A549 (cell line): ENCODE measurements at regions not wholly inside any gene's neighbourhood (a gene's known extent, or its start where the extent isn't known, plus 50 kb on each side); places are given as distances from the start of the nearest gene placed in this dataset.

Source experiments
- ATAC-seq, 2 experiments: fragments of 200-7000 bp in 1 of 2; fragments of >200 bp in 1 of 2; cut with Nextera tagmentation in 1 of 2; cut with Tn5 transposase in 1 of 2; 3 replicates each; pipeline versions ENCODE4 v1.8.0 to v1.9.1; 2018 to 2020; ENCODE audit warnings: mild to moderate bottlenecking in 1 of 2, moderate library complexity in 1 of 2
- CTCF ChIA-PET: fragments of 300-600 bp; sonication (Branson Sonifier 250); formaldehyde crosslinking; extraction: SDS; loops from one replicate; lab custom pipeline; 2021; ENCODE audit warnings: antibody characterized with exemption, inconsistent platforms; lab: Yijun Ruan, JAX
- POLR2A ChIA-PET: fragments of 350-600 bp; formaldehyde crosslinking; extraction: SDS; loops from one replicate; lab custom pipeline; 2021; ENCODE audit warnings: antibody characterized with exemption, inconsistent platforms; lab: Yijun Ruan, JAX
- DNase-seq, 2 experiments: peaks; one replicate each; pipeline versions ENCODE4 v3.0.0 to v3.0.0-alpha.2; 2011 to 2016; ENCODE audit warnings: low read depth in 1 of 2, low spot score in 1 of 2
- FAIRE-seq: peaks from 2 replicates; lab custom pipeline; 2011; peaks lifted over from hg19 to GRCh38; lab: Jason Lieb, UNC
- H3K27ac ChIP-seq, 2 experiments: fragments of >200 bp; sonication (Bioruptor Twin); formaldehyde crosslinking; 3 replicates each; pipeline ENCODE4 v1.5.1; 2016 to 2017
- H3K4me1 ChIP-seq: fragments of >200 bp; sonication (Bioruptor Twin); formaldehyde crosslinking; 3 replicates; pipeline ENCODE4 v1.6.1; 2016
- H3K4me2 ChIP-seq: fragments of >200 bp; sonication (Bioruptor Twin); formaldehyde crosslinking; 3 replicates; pipeline ENCODE4 v1.6.1; 2016
- H3K4me3 ChIP-seq: fragments of >200 bp; sonication (Bioruptor Twin); formaldehyde crosslinking; 3 replicates; pipeline ENCODE4 v1.5.1; 2016
- H3K9me3 ChIP-seq: fragments of >200 bp; sonication (Bioruptor Twin); formaldehyde crosslinking; 3 replicates; pipeline ENCODE4 v1.6.1; 2016
- ATOH8 ChIP-seq: fragments of 250-450 bp; sonication (Bioruptor Pico); IDR thresholded peaks from 2 replicates; pipeline ENCODE4 v1.5.0; 2020; ENCODE audit warnings: low read depth, mild to moderate bottlenecking, moderate library complexity
- BHLHE40 ChIP-seq: IDR thresholded peaks from 2 replicates; pipeline ENCODE4 v1.6.1; 2012; ENCODE audit warnings: low read depth, low read length, inconsistent platforms
- CBX2 ChIP-seq: fragments of 200-600 bp; sonication (generic); IDR thresholded peaks from 2 replicates; pipeline ENCODE4 v1.6.1; 2016; ENCODE audit warnings: low read depth, mild to moderate bottlenecking, borderline replicate concordance
- CTCF ChIP-seq: fragments of >200 bp; sonication (Bioruptor Twin); formaldehyde crosslinking; IDR thresholded peaks from 3 replicates; pipeline ENCODE4 v1.5.1; 2016
- EHF ChIP-seq: fragments of 250-450 bp; sonication (Bioruptor Pico); IDR thresholded peaks from 2 replicates; pipeline ENCODE4 v1.5.0; 2020; ENCODE audit warnings: mild to moderate bottlenecking
- ESRRA ChIP-seq: fragments of 150-350 bp; IDR thresholded peaks from 2 replicates; pipeline ENCODE4 v1.6.1; 2014; ENCODE audit warnings: mild to moderate bottlenecking, low read length, borderline replicate concordance
- HES2 ChIP-seq: fragments of >200 bp; sonication (Bioruptor Twin); formaldehyde crosslinking; IDR thresholded peaks from 2 replicates; pipeline ENCODE4 v1.6.1; 2016
- HEYL ChIP-seq: fragments of 250-450 bp; sonication (Bioruptor Pico); IDR thresholded peaks from 2 replicates; pipeline ENCODE4 v1.8.0; 2021; ENCODE audit warnings: mild to moderate bottlenecking, moderate library complexity
- HOXB13 ChIP-seq: fragments of 250-450 bp; sonication (Bioruptor Pico); IDR thresholded peaks from 2 replicates; pipeline ENCODE4 v1.5.0; 2020; ENCODE audit warnings: low read depth, mild to moderate bottlenecking, moderate library complexity
- JUN ChIP-seq, 2 experiments: fragments of >200 bp; sonication (Bioruptor Twin); formaldehyde crosslinking; IDR thresholded peaks; 2 replicates in 1 of 2; 3 replicates in 1 of 2; pipeline ENCODE4 v1.6.1; 2016 to 2017
- KDM1A ChIP-seq: fragments of 200-600 bp; sonication (generic); IDR thresholded peaks from 2 replicates; pipeline ENCODE4 v1.6.1; 2016; ENCODE audit warnings: low read depth, mild to moderate bottlenecking
- MAFK ChIP-seq: fragments of 450-650 bp; IDR thresholded peaks from 2 replicates; pipeline ENCODE4 v1.6.1; 2014; ENCODE audit not compliant: partially characterized antibody
- MAZ ChIP-seq: fragments of 150-350 bp; IDR thresholded peaks from 2 replicates; pipeline ENCODE4 v1.6.1; 2014; ENCODE audit warnings: antibody characterized with exemption, low read depth, low read length, borderline replicate concordance
- MYC ChIP-seq: IDR thresholded peaks from 2 replicates; pipeline ENCODE4 v1.6.1; 2012; ENCODE audit warnings: mild to moderate bottlenecking, inconsistent platforms, low read length, improper control_type of control experiment, borderline replicate concordance
- PBX3 ChIP-seq: IDR thresholded peaks from 2 replicates; pipeline ENCODE4 v1.6.1; 2012
- RAD21 ChIP-seq, 2 experiments: fragments of >200 bp in 1 of 2; sonication (Bioruptor Twin) in 1 of 2; formaldehyde crosslinking in 1 of 2; IDR thresholded peaks in 1 of 2; conservative IDR thresholded peaks in 1 of 2; 2 replicates in 1 of 2; 3 replicates in 1 of 2; pipeline ENCODE4 v1.6.1; 2012 to 2018; ENCODE audit warnings: inconsistent platforms in 1 of 2
- RCOR1 ChIP-seq: fragments of 150-350 bp; IDR thresholded peaks from 2 replicates; pipeline ENCODE4 v1.6.1; 2014; ENCODE audit warnings: antibody characterized with exemption, low read length, low read depth
- RNF2 ChIP-seq: fragments of 200-600 bp; sonication (generic); IDR thresholded peaks from 2 replicates; pipeline ENCODE4 v1.6.1; 2016; ENCODE audit warnings: low read depth, mild to moderate bottlenecking, antibody characterized with exemption, moderate library complexity, borderline replicate concordance
- SMC3 ChIP-seq: fragments of >200 bp; sonication (Bioruptor Twin); formaldehyde crosslinking; IDR thresholded peaks from 3 replicates; pipeline ENCODE4 v1.6.1; 2018; ENCODE audit warnings: inconsistent platforms
- SREBF2 ChIP-seq: fragments of 450-650 bp; IDR thresholded peaks from 2 replicates; pipeline ENCODE4 v1.6.1; 2014; ENCODE audit warnings: mild to moderate bottlenecking, moderate library complexity
- TFCP2L1 ChIP-seq: fragments of 250-450 bp; sonication (Bioruptor Pico); IDR thresholded peaks from 2 replicates; pipeline ENCODE4 v1.5.0; 2021; ENCODE audit warnings: mild to moderate bottlenecking
- ZFP36 ChIP-seq: fragments of 450-650 bp; IDR thresholded peaks from 2 replicates; pipeline ENCODE4 v1.6.1; 2014; ENCODE audit warnings: borderline replicate concordance; ENCODE audit not compliant: partially characterized antibody
- WGBS: methylation state at CpG from one replicate; pipeline ENCODE4 v1.1.6; 2017; ENCODE audit errors: missing lambda C conversion rate; 5-methylcytosine and 5-hydroxymethylcytosine counted together

- no peak overlapping the region for H3K4me2 ChIP-seq
- H3K27ac ChIP-seq = no peak overlapping the region
- CTCF ChIA-PET = no interaction called here
- DNase-seq (no peak), FAIRE-seq (no peak), ATAC-seq (no peak)
- H3K4me1 ChIP-seq = no peaks in the 10 kb centered on the region
- POLR2A ChIA-PET = no interaction called here
- H3K9me3 ChIP-seq = no peaks in the 10 kb centered on the region
- no peak overlapping the region for H3K4me3 ChIP-seq
- no peak for TF ChIP-seq KDM1A
- no peak for TF ChIP-seq CBX2
- no peak for TF ChIP-seq RAD21 (conservative IDR thresholded peaks at IDR 0.05 in 1 of 2, IDR thresholded peaks at IDR 0.05 in 1 of 2)
- TF ChIP-seq JUN (IDR thresholded peaks at IDR 0.05) = no peak
- TF ChIP-seq RCOR1 = no peak
- no peak for TF ChIP-seq HOXB13 (CRISPR knock-in tag)
- no peak for TF ChIP-seq SMC3
- TF ChIP-seq ESRRA = no peak
- no peak for TF ChIP-seq TFCP2L1 (CRISPR knock-in tag)
- 16% methylated on average over 1 of the region's 1 CpG for WGBS
These were observed 105.4 kb upstream of the FAM78B start for GRCh38 chr1:166272155-166272554.

GRCh38 chr1:166272851-166273250 lies 106.0 kb upstream of the FAM78B start:
- CTCF ChIA-PET = no interaction called here
- DNase-seq = no peak
- ATAC-seq = no peak
- no peak overlapping the region for H3K27ac ChIP-seq
- TF ChIP-seq KDM1A = no peak
- TF ChIP-seq ATOH8 (CRISPR knock-in tag) = no peak
- no peak for TF ChIP-seq BHLHE40
- no peak for TF ChIP-seq RCOR1
- no peak for TF ChIP-seq PBX3
- no peak for TF ChIP-seq CTCF
- TF ChIP-seq EHF = no peak
- no peak for TF ChIP-seq SREBF2
- no peak overlapping the region for H3K4me3 ChIP-seq
- H3K4me1 ChIP-seq = no peaks in the 10 kb centered on the region
- POLR2A ChIA-PET = no interaction called here
- no peak overlapping the region for H3K4me2 ChIP-seq
- no peak for FAIRE-seq
- no peaks in the 10 kb centered on the region for H3K9me3 ChIP-seq

GRCh38 chr1:166273618-166274017 lies 106.8 kb upstream of the FAM78B start:
- no peak overlapping the region for H3K27ac ChIP-seq
- no peak overlapping the region for H3K4me3 ChIP-seq
- ChIA-PET POLR2A (no interaction called here), CTCF (no interaction called here)
- H3K9me3 ChIP-seq = no peaks in the 10 kb centered on the region
- 4% methylated on average over 6 of the region's 6 CpGs for whole genome bisulfite sequencing
- H3K4me1 ChIP-seq = no peaks in the 10 kb centered on the region
- H3K4me2 ChIP-seq = no peak overlapping the region
- DNase-seq (no peak), FAIRE-seq (no peak), ATAC-seq (no peak)
- TF ChIP-seq MYC = no peak
- no peak for TF ChIP-seq MAZ
- no peak for TF ChIP-seq HEYL
- no peak for TF ChIP-seq ZFP36
- no peak for TF ChIP-seq RNF2
- no peak for TF ChIP-seq MAFK
- TF ChIP-seq HES2 = no peak
- no peak for TF ChIP-seq KDM1A
- no peak for TF ChIP-seq RAD21 (conservative IDR thresholded peaks at IDR 0.05 in 1 of 2, IDR thresholded peaks at IDR 0.05 in 1 of 2)
